ENCODE measurements at regions not wholly inside any gene's neighbourhood (a gene's known extent, or its start where the extent isn't known, plus 50 kb on each side); places are given as distances from the start of the nearest gene placed in this dataset.

- DNase-seq, result no peak
- peaks cover 0 to 2% (median 0%) of the 10 kb centered on the region in 4 donors for H3K4me1 ChIP-seq
- no peak for TF ChIP-seq POLR2AphosphoS5 (IDR thresholded peaks at IDR 0.05)
- no peak for TF ChIP-seq CTCF (IDR thresholded peaks at IDR 0.05)
- no peak for TF ChIP-seq POLR2A (IDR thresholded peaks at IDR 0.05)
- TF ChIP-seq EP300 (IDR thresholded peaks at IDR 0.05; ENCODE audit: low read depth), result no peak
- intact Hi-C loops (cut with DNase I; ENCODE audit: low total_unique reads) (no loop called here), in situ Hi-C loops (cut with MboI; ENCODE audit: low pct_ligation_motif_present in 1 of 4, low pct_unique_long_range_greater_than_20kb in 1 of 4, low sequenced_read_pairs in 3 of 4) (no loop called here)
- 74 to 95% methylated on average over 4 of the region's 4 CpGs for WGBS, 2 donors (ENCODE audit: low coverage in 1 of 2)
- H3K9me3 ChIP-seq, result no peaks in the 10 kb centered on the region
- H3K27me3 ChIP-seq, result no peaks in the 10 kb centered on the region
- no peaks in the 10 kb centered on the region for H3K36me3 ChIP-seq
- no peak overlapping the region for H3K27ac ChIP-seq
- H3K4me3 ChIP-seq, result no peak overlapping the region
Observed at GRCh38 chr5:40221796-40222195, 457.9 kb upstream of the PTGER4 start.

- Histone ChIP-seq H3K36me3 (no peaks in the 10 kb centered on the region), H3K27ac (no peak overlapping the region), H3K4me1 (no peaks in the 10 kb centered on the region), H3K4me3 (no peak overlapping the region), H3K9me3 (no peaks in the 10 kb centered on the region), H3K27me3 (no peaks in the 10 kb centered on the region)
- no peak for DNase-seq
- 64 to 88% methylated on average over 2 of the region's 2 CpGs for WGBS, 2 donors (ENCODE audit: low coverage in 1 of 2)
- intact Hi-C loops (cut with DNase I; ENCODE audit: low total_unique reads), result no loop called here
- no peak for TF ChIP-seq EP300 (IDR thresholded peaks at IDR 0.05; ENCODE audit: low read depth)
- no peak for TF ChIP-seq POLR2AphosphoS5 (IDR thresholded peaks at IDR 0.05)
- TF ChIP-seq POLR2A (IDR thresholded peaks at IDR 0.05), result no peak
- no peak for TF ChIP-seq CTCF (IDR thresholded peaks at IDR 0.05)
- in situ Hi-C loops (cut with MboI; ENCODE audit: low pct_ligation_motif_present in 1 of 4, low pct_unique_long_range_greater_than_20kb in 1 of 4, low sequenced_read_pairs in 3 of 4), result no loop called here
Observed at GRCh38 chr5:40221255-40221654, 458.5 kb upstream of the PTGER4 start.

GRCh38 chr5:40220260-40220659 is 459.5 kb upstream of the PTGER4 start:
- Histone ChIP-seq H3K9me3 (no peaks in the 10 kb centered on the region), H3K4me3 (no peak overlapping the region), H3K27ac (no peak overlapping the region), H3K27me3 (no peaks in the 10 kb centered on the region), H3K36me3 (no peaks in the 10 kb centered on the region), H3K4me1 (no peaks in the 10 kb centered on the region)
- TF ChIP-seq EP300 (IDR thresholded peaks at IDR 0.05; ENCODE audit: low read depth), result no peak
- TF ChIP-seq POLR2AphosphoS5 (IDR thresholded peaks at IDR 0.05), result no peak
- TF ChIP-seq POLR2A (IDR thresholded peaks at IDR 0.05), result no peak
- TF ChIP-seq CTCF (IDR thresholded peaks at IDR 0.05), result no peak
- in situ Hi-C loops (cut with MboI; ENCODE audit: low pct_ligation_motif_present in 1 of 4, low pct_unique_long_range_greater_than_20kb in 1 of 4, low sequenced_read_pairs in 3 of 4), result no loop called here
- DNase-seq, result no peak
- WGBS, 2 donors (ENCODE audit: low coverage in 1 of 2), result 80% methylated on average over 2 of the region's 2 CpGs; no CpG with 5 or more reads in 1 of the 2 donors
- intact Hi-C loops (cut with DNase I; ENCODE audit: low total_unique reads), result no loop called here

- Histone ChIP-seq H3K4me3 (no peak overlapping the region), H3K4me1 (no peaks in the 10 kb centered on the region), H3K27me3 (no peaks in the 10 kb centered on the region), H3K27ac (no peak overlapping the region), H3K9me3 (no peaks in the 10 kb centered on the region), H3K36me3 (no peaks in the 10 kb centered on the region)
- WGBS, 2 donors (ENCODE audit: low coverage in 1 of 2), result 69 to 74% methylated on average over 4 of the region's 4 CpGs
- in situ Hi-C loops (cut with MboI; ENCODE audit: low pct_ligation_motif_present in 1 of 4, low pct_unique_long_range_greater_than_20kb in 1 of 4, low sequenced_read_pairs in 3 of 4), result no loop called here
- DNase-seq, result no peak
- TF ChIP-seq CTCF (IDR thresholded peaks at IDR 0.05) (no peak), POLR2AphosphoS5 (IDR thresholded peaks at IDR 0.05) (no peak), EP300 (IDR thresholded peaks at IDR 0.05; ENCODE audit: low read depth) (no peak)
- intact Hi-C loops (cut with DNase I; ENCODE audit: low total_unique reads), result no loop called here
Observed at GRCh38 chr5:40217553-40217952, 462.2 kb upstream of the PTGER4 start.

Measured in transverse colon (tissue), 4 donors.